ENCODE measurements at regions not wholly inside any gene's neighbourhood (a gene's known extent, or its start where the extent isn't known, plus 50 kb on each side); places are given as distances from the start of the nearest gene placed in this dataset.

- Histone ChIP-seq H3K4me3 (no peak overlapping the region), H3K27ac (no peak overlapping the region)
Measured at GRCh38 chr11:64456509-64457320, 97.8 kb downstream of the RPS6KA4 start.

GRCh38 chr11:64457416-64458010 is 98.2 kb upstream of the SLC22A11 start:
- Histone ChIP-seq H3K4me3 (no peak overlapping the region), H3K27ac (no peak overlapping the region)

GRCh38 chr11:64458997-64459396 is 96.7 kb upstream of the SLC22A11 start:
- H3K4me3 ChIP-seq: no peak overlapping the region
- H3K27ac ChIP-seq: no peak overlapping the region

- no peak overlapping the region for H3K4me3 ChIP-seq
- H3K27ac ChIP-seq: no peak overlapping the region
Measured at GRCh38 chr11:64459609-64460008, 96.1 kb upstream of the SLC22A11 start.

- Histone ChIP-seq H3K4me3 (no peak overlapping the region), H3K27ac (no peak overlapping the region)
Measured at GRCh38 chr11:64461081-64461480, 94.7 kb upstream of the SLC22A11 start.

GRCh38 chr11:64466115-64466718 is 89.5 kb upstream of the SLC22A11 start:
- Histone ChIP-seq H3K4me3 (no peak overlapping the region), H3K27ac (no peak overlapping the region)

- Histone ChIP-seq H3K27ac (no peak overlapping the region), H3K4me3 (no peak overlapping the region)
Measured at GRCh38 chr11:64469288-64469687, 86.5 kb upstream of the SLC22A11 start.

- Histone ChIP-seq H3K27ac (no peak overlapping the region), H3K4me3 (no peak overlapping the region)
Measured at GRCh38 chr11:64472593-64473455, 82.9 kb upstream of the SLC22A11 start.

- Histone ChIP-seq H3K27ac (no peak overlapping the region), H3K4me3 (no peak overlapping the region)
Measured at GRCh38 chr11:64474680-64475079, 81.1 kb upstream of the SLC22A11 start.

GRCh38 chr11:64475145-64475544 is 80.6 kb upstream of the SLC22A11 start:
- no peak overlapping the region for H3K4me3 ChIP-seq

GRCh38 chr11:64476881-64477280 is 78.9 kb upstream of the SLC22A11 start:
- H3K4me3 ChIP-seq: no peak overlapping the region
- H3K27ac ChIP-seq: no peak overlapping the region

More at GRCh38 chr11:64475145-64475544, 80.6 kb upstream of the SLC22A11 start:
- H3K27ac ChIP-seq: no peak overlapping the region

- Histone ChIP-seq H3K27ac (no peak overlapping the region), H3K4me3 (no peak overlapping the region)
Measured at GRCh38 chr11:64477675-64478074, 78.1 kb upstream of the SLC22A11 start.

GRCh38 chr11:64482588-64482987 is 73.2 kb upstream of the SLC22A11 start:
- Histone ChIP-seq H3K27ac (no peak overlapping the region), H3K4me3 (no peak overlapping the region)

- no peak overlapping the region for H3K4me3 ChIP-seq
- no peak overlapping the region for H3K27ac ChIP-seq
Measured at GRCh38 chr11:64484191-64485022, 71.3 kb upstream of the SLC22A11 start.

GRCh38 chr11:64485074-64485473 is 70.7 kb upstream of the SLC22A11 start:
- Histone ChIP-seq H3K27ac (no peak overlapping the region), H3K4me3 (no peak overlapping the region)

- H3K4me3 ChIP-seq: no peak overlapping the region
Measured at GRCh38 chr11:64489831-64490441, 65.8 kb upstream of the SLC22A11 start.

GRCh38 chr11:64490562-64491216 is 65.1 kb upstream of the SLC22A11 start:
- no peak overlapping the region for H3K4me3 ChIP-seq
- no peak overlapping the region for H3K27ac ChIP-seq

More at GRCh38 chr11:64489831-64490441, 65.8 kb upstream of the SLC22A11 start:
- no peak overlapping the region for H3K27ac ChIP-seq

GRCh38 chr11:64492561-64492960 is 63.2 kb upstream of the SLC22A11 start:
- no peak overlapping the region for H3K4me3 ChIP-seq
- H3K27ac ChIP-seq: no peak overlapping the region

Measured in skin epidermis (tissue), 12 donors.